SK-N-SH (cell line): ENCODE measurements at regions not wholly inside any gene's neighbourhood (a gene's known extent, or its start where the extent isn't known, plus 50 kb on each side); places are given as distances from the start of the nearest gene placed in this dataset.

Source experiments
- CHD2 ChIP-seq: fragments of 150-350 bp; IDR thresholded peaks from 2 replicates; pipeline ENCODE4 v1.6.1; 2018; ENCODE audit warnings: low read length; ENCODE audit not compliant: partially characterized antibody
- CTCF ChIP-seq: fragments of 200-600 bp; sonication (generic); IDR thresholded peaks from 2 replicates; pipeline ENCODE4 v1.6.1; 2017; ENCODE audit warnings: antibody characterized with exemption, mild to moderate bottlenecking, moderate library complexity
- EP300 ChIP-seq, 2 experiments: IDR thresholded peaks; 2 replicates each; pipeline versions ENCODE4 v1.4.0 to v1.6.1; 2012; ENCODE audit warnings: borderline replicate concordance in 1 of 2, low read depth in 1 of 2, low read length in 1 of 2
- MAX ChIP-seq: IDR thresholded peaks from 2 replicates; pipeline ENCODE4 v1.4.0; 2012; ENCODE audit warnings: low read depth
- NFIC ChIP-seq: IDR thresholded peaks from 2 replicates; pipeline ENCODE4 v1.4.0; 2012; ENCODE audit warnings: borderline replicate concordance
- PBX3 ChIP-seq: IDR thresholded peaks from 2 replicates; pipeline ENCODE4; 2012
- POLR2AphosphoS5 ChIP-seq: IDR thresholded peaks from 2 replicates; pipeline ENCODE4 v1.6.1; 2012; ENCODE audit warnings: low read depth, low read length
- RAD21 ChIP-seq: IDR thresholded peaks from 2 replicates; pipeline ENCODE4 v1.6.1; 2012; ENCODE audit warnings: mild to moderate bottlenecking, low read length
- REST ChIP-seq: IDR thresholded peaks from 2 replicates; pipeline ENCODE4 v1.6.1; 2012; ENCODE audit warnings: mild to moderate bottlenecking, low read depth, low read length, moderate library complexity
- RXRA ChIP-seq: IDR thresholded peaks from 2 replicates; pipeline ENCODE4 v1.4.0; 2012; ENCODE audit warnings: low read depth, mild to moderate bottlenecking, borderline replicate concordance
- SIN3A ChIP-seq: IDR thresholded peaks from 2 replicates; pipeline ENCODE4 v1.6.1; 2012; ENCODE audit warnings: low read depth, mild to moderate bottlenecking, low read length, moderate library complexity, borderline replicate concordance
- SMC3 ChIP-seq: IDR thresholded peaks from 2 replicates; pipeline ENCODE4 v1.6.1; 2012; ENCODE audit warnings: low read depth, low read length, improper control_type of control experiment
- USF2 ChIP-seq: fragments of 150-350 bp; IDR thresholded peaks from 2 replicates; pipeline ENCODE4 v1.6.1; 2017; ENCODE audit warnings: antibody characterized with exemption, low read length, low read depth, borderline replicate concordance

- no peak for TF ChIP-seq CTCF
- no peak for TF ChIP-seq MAX
- no peak for TF ChIP-seq REST
- TF ChIP-seq CHD2 = no peak
- no peak for TF ChIP-seq SMC3
- no peak for TF ChIP-seq RAD21
- TF ChIP-seq SIN3A = no peak
- no peak for TF ChIP-seq PBX3
- TF ChIP-seq RXRA = no peak
- TF ChIP-seq POLR2AphosphoS5 = no peak
- TF ChIP-seq USF2 = no peak
- TF ChIP-seq NFIC = no peak
- TF ChIP-seq EP300 (IDR thresholded peaks at IDR 0.05; ENCODE audit: borderline replicate concordance in 1 of 2, low read depth in 1 of 2, low read length in 1 of 2) = no peak
Measured at GRCh38 chr6:134106702-134107101, 54.3 kb upstream of the SLC2A12 start.
